ENCODE measurements at regions not wholly inside any gene's neighbourhood (a gene's known extent, or its start where the extent isn't known, plus 50 kb on each side); places are given as distances from the start of the nearest gene placed in this dataset.

GRCh38 chr2:155125585-155126230 lies 427.2 kb downstream of the KCNJ3 start:
- TF ChIP-seq CTCF (IDR thresholded peaks at IDR 0.05; ENCODE audit: low read depth, low read length) (no peak), MAX (IDR thresholded peaks at IDR 0.05; ENCODE audit: low read depth, low read length) (no peak)

Measured in NB4 (cell line).